GM12892 (cell line): ENCODE measurements at regions not wholly inside any gene's neighbourhood (a gene's known extent, or its start where the extent isn't known, plus 50 kb on each side); places are given as distances from the start of the nearest gene placed in this dataset.

Experiments
- POLR2A ChIP-seq: IDR thresholded peaks from 2 replicates; pipeline ENCODE4 v1.6.1; 2011; ENCODE audit warnings: low read depth, low read length, control low read depth
- TAF1 ChIP-seq: IDR thresholded peaks from 2 replicates; pipeline ENCODE4 v1.6.1; 2011; ENCODE audit warnings: low read depth, mild to moderate bottlenecking, control low read depth, low read length, borderline replicate concordance

- TF ChIP-seq POLR2A (no peak), TAF1 (no peak)
These were observed 73.6 kb upstream of the CAST start for GRCh38 chr5:96588539-96588938.
